GM21737 (cell line): ENCODE measurements at regions not wholly inside any gene's neighbourhood (a gene's known extent, or its start where the extent isn't known, plus 50 kb on each side); places are given as distances from the start of the nearest gene placed in this dataset.

Source experiments
- ATAC-seq: cut with Tn5 transposase; IDR thresholded peaks from one replicate; pipeline ENCODE4 v1.9.1; 2021; ENCODE audit warnings: mild to moderate bottlenecking, moderate library complexity; ENCODE audit not compliant: unreplicated experiment

- no peak for ATAC-seq
Observed at GRCh38 chr1:195941795-195942194, 666.4 kb downstream of the KCNT2 start.

- ATAC-seq: no peak
Observed at GRCh38 chr1:195941314-195941713, 666.9 kb downstream of the KCNT2 start.

DNA sequence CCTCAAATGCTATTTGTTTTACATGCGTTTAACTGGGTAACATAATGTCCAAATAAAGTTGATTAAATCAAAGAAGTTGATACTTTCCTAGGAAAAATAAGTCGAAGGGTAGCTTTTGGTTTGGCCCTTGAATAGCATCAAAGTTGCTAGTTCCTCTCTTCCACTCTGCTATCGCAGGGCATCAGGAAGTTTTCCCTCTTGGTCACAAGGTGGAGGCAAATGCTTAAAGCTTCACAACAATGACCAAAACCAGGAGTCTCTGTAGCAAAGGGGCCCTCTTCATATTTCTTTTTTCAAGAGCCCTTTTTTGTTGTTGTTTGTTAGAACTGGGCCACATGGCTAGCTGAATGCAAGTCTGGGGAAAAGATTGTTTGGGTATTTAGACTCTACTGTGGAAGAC lies 668.4 kb downstream of the KCNT2 start:
- no peak for ATAC-seq

- ATAC-seq: no peak
Observed at GRCh38 chr1:195934817-195935553, 673.3 kb downstream of the KCNT2 start.

- ATAC-seq: no peak
Observed at GRCh38 chr1:195933835-195934234, 674.4 kb downstream of the KCNT2 start.

DNA sequence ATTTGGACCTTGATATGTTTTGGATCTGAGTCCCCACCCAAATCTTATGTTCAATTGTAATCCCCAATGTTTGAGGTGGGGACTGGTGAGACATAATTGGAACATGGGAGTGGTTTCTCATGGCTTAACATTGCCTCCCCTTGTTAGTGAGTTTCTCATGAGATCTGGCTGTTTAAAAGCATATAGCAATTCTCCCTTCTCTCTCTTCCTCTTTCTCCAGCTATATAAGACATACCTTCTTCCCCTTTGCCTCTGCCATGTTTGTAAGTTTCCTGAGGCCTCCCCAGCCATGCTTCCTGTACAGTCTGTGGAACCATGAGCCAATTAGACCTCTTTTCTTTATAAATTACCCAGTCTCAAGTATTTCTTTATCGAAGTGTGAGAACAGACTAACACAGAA lies 692.4 kb downstream of the KCNT2 start:
- no peak for ATAC-seq

- no peak for ATAC-seq
Observed at GRCh38 chr1:195909061-195909460, 699.2 kb downstream of the KCNT2 start.

DNA sequence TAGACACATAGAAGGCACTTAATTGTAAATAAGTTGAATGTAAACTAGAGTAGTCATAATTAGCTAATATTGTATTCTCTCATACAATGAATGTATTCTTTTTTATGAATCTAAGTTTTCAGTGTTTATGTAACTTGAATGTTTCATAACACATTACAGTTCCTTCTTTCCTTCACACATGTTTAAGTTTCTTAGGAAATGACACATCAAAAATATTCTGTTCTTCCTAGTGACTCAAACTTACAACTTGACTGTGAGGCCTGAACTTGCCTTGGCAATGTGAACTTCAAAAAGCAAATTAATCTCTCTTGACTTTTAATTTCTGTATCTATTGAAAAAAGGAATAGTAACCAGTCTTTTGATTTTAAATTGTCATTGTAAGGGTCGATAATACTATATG lies 700.1 kb downstream of the KCNT2 start:
- no peak for ATAC-seq

- ATAC-seq: no peak
Observed at GRCh38 chr1:195903203-195903602, 705.0 kb downstream of the KCNT2 start.

DNA sequence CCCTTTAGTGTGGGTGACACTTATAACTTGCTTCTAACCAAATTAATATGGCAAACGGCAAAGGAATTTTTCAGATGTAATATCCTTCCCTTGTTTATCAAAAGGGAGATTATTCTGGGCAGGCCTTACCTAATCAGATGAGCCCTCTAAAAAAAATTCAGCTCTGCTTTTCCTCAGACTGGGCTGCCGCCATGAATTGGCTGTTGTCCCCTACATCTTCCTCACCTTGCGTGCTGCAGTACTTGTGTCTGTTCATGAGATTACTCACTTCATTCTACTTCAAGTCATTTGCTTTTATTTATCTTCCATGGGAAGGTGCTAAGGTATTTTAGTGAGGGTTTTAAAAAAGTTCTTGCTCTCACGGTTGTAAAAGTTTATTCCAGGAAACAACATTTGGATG lies 705.5 kb downstream of the KCNT2 start:
- ATAC-seq: no peak

GRCh38 chr1:195899762-195900352 lies 708.4 kb downstream of the KCNT2 start:
- no peak for ATAC-seq

DNA sequence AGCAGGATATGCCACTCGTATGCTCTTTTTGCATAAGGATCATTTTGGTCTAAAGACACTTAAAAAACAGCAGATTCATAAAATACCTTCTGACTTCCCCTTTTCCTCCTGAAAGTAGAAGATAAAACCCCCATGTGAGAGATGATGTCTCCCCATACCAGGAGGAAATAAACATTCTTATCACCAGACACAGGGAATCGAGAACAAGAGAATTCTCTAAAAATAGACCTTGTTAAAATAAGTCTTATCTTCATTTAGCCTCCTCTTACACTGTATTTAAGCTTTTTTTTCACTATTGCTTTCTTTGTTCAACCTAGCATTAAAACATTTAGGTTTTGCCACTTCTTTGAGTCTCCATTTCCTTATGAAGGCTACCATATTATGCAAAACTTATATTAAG lies 709.3 kb downstream of the KCNT2 start:
- ATAC-seq: no peak

DNA sequence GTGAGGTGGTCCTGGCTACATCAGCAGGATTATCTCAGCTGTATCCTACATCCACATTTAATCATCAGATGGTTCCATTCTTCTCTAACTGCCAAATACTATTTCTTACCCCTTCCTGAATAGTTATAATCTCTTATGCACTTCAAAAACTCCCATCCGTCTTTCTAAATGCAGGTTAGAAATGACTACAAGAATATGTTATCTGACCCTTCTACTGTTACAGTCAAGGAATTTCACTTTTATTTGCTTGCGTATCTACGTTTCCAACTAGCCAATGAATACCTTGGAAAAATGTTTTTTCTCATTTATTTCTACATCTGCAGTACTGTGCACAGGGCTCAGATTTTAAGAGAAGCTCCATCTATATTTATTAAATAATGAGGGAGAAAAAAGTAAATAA lies 709.9 kb downstream of the KCNT2 start:
- ATAC-seq: no peak

DNA sequence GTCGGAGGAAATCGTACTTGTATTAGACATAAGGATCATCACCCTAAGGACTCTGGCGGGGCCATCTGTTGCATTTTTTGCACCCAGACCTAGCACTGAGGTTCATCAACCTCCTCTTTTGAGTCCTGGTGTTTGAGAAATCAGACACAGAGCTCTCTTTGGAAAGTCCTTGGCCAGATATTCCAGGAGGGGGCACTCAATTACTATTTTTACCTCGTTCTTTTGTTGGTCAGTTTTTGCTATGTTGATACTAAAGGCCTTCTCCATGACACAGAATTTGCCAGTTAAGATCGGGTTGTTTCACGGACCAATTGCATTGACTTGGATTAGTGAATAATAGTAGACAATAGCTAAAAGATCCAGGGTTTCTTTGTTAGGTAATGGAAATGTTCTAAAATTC lies 711.2 kb downstream of the KCNT2 start:
- no peak for ATAC-seq

DNA sequence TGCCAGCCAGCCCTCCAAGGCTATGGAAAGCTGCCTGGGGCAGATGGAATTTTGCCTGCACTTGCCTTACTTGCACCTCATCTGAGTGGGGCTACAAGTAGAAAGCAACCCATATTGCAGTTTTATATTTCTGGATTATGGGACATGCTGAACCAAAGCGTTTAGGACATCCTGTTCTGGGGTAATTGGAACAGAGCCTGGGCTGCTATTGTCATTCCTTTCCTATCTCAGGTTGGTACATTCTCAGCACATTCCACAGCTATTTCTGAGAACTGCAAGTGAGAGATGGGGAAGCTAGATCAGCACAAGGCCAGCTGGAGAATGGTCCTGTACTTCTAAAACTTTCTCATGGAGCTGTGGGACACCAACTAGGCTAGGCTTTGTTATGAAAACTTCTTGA lies 713.8 kb downstream of the KCNT2 start:
- no peak for ATAC-seq

GRCh38 chr1:195886000-195886399 lies 722.2 kb downstream of the KCNT2 start:
- ATAC-seq: no peak

- ATAC-seq: no peak
Observed at GRCh38 chr1:195878478-195878877, 729.8 kb downstream of the KCNT2 start.

DNA sequence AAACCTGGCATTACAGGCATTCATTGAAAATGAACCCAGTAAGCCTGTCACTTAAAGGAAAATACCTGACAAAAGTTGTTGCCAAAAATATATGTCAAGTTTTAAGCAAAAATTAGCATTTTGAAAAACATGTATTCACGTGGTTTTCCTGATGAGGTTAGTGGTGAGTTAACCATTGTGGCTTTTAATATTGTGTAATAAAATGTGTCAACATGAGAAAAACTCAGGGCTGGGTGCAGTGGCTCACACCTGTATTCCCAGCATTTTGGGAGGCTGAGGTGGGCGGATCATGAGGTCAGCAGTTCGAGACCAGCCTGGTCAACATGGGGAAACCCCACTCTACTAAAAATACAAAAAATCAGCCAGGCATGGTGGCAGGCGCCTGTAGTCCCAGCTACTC lies 731.4 kb downstream of the KCNT2 start:
- no peak for ATAC-seq

DNA sequence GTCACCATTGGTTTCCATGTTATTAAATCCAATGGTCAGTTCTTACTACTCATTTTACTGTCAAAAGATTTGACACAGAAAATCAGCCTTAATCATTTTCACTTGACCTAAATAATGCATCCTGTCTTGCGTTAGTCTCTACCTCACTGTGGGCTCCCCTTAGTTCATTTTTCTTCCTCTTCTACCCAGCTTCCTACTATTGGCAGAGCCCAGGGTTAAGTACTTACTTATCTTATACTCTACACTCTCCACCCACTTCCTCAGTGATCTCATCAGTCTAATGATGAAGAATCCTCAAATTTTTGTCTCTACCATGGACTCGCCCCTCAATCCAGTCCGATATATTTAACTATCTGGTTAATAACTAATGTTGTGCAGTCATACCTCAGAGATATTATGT lies 735.9 kb downstream of the KCNT2 start:
- ATAC-seq: no peak

DNA sequence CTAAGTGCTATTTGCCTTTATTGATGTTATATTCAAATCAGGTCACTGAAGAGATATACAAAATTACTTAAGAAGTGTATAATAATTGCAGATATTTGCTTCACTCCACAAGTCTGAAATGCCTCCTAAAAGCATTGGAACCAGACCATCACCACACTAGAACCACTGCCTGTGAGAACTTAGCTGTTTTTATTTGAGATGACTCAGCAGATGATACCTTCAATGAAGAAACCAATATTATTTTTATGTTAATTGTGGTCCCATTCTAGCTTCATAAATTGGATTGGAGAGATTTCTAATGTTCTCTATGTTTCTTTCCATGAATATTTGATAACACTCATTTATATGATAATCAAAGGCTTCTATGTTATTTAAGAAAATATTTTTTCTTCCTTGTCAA lies 740.6 kb downstream of the KCNT2 start:
- no peak for ATAC-seq

DNA sequence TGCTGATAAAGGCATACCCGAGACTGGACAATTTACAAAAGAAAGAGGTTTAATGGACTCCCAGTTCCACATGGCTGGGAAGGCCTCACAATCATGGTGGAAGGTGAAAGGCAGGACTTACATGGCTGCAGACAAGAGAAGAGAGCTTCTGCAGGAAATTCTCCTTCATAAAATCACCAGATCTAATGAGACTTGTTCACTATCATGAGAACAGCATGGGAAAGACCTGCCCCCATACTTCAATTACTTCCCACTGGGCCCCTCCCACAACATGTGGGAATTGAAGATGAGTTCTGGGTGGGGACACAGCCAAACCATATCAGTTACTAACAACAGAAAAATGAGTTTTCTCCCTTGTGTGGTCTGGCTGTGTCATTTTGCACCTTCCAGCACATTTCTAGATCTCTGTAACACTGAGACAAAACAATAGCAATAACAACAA lies 741.4 kb downstream of the KCNT2 start:
- ATAC-seq: no peak

DNA sequence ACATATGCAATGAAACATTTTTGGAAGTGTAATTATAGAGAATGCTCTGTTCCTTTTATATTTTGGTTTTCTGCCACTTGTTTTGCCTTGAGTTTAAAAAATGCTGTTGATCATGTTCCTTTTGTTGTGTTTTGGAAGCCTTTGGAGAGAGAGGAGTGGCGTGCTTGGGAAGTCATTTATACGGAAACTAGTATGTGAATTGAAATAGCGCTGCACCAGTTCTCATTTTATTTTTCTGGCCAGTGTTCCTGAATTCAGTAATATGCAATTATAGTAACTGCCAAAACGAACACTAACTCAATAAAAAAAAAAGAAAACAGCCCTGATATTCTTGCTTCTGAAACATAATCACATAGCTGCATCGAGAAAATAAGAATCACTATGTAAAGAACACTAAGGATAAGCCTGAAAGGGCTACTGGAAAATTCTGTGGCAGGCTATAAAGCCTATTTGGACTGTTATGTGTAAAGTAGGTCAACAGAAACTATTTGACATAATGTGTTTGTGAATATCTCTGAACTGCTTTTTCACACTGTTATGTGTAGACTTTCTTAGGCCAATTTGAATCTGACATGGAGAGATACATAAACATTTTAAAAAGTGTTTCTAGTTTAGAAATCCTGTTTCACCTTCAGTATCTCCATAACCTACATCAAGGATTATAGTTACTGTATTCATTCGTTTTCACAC lies 742.0 kb downstream of the KCNT2 start:
- no peak for ATAC-seq
